Activated CD8-positive, alpha-beta T cell treated with anti-CD3 and anti-CD28 coated beads for 36 hours (primary cell): ENCODE measurements at regions not wholly inside any gene's neighbourhood (a gene's known extent, or its start where the extent isn't known, plus 50 kb on each side); places are given as distances from the start of the nearest gene placed in this dataset.

Experiments used
- ATAC-seq: fragments of 200-7000 bp; cut with Tn5 transposase; one replicate; pipeline ENCODE4 v1.10.0; 2021; ENCODE audit warnings: mild to moderate bottlenecking, moderate library complexity
- CTCF ChIA-PET: fragments of 350-600 bp; sonication (Branson Sonifier 250); formaldehyde crosslinking; loops from one replicate; lab custom pipeline; 2021; ENCODE audit warnings: antibody characterized with exemption; lab: Charles Lee
- POLR2A ChIA-PET: fragments of 350-600 bp; sonication (Branson Sonifier 250); formaldehyde crosslinking; loops from one replicate; lab custom pipeline; 2021; ENCODE audit warnings: antibody characterized with exemption; lab: Charles Lee
- DNase-seq: peaks from one replicate; pipeline ENCODE4 v3.0.0-alpha.2; 2020
- H3K27ac Mint-ChIP-seq: one replicate; pipeline ENCODE4 v1.8.0; 2021; ENCODE audit warnings: mild to moderate bottlenecking, mixed read lengths
- H3K27me3 Mint-ChIP-seq: one replicate; pipeline ENCODE4 v1.8.0; 2021; ENCODE audit warnings: mixed read lengths
- H3K36me3 Mint-ChIP-seq: one replicate; pipeline ENCODE4 v1.8.0; 2021; ENCODE audit warnings: low read depth, mixed read lengths
- H3K4me1 Mint-ChIP-seq: one replicate; pipeline ENCODE4 v1.8.0; 2021; ENCODE audit warnings: low read depth, mixed read lengths
- H3K4me3 Mint-ChIP-seq: one replicate; pipeline ENCODE4 v1.8.0; 2021; ENCODE audit warnings: mild to moderate bottlenecking, moderate library complexity, mixed read lengths
- H3K9me3 Mint-ChIP-seq: one replicate; pipeline ENCODE4 v1.8.0; 2021; ENCODE audit warnings: mixed read lengths
- intact Hi-C: fragments of 100-400 bp; cut with micrococcal nuclease; formaldehyde crosslinking; loops from one replicate; pipeline ENCODE4 v1.10.0; 2022
- TF ChIP-seq, protein P1 (sequence below): fragments of 200-600 bp; IDR thresholded peaks from one replicate; pipeline ENCODE4 v1.8.0; 2022; ENCODE audit warnings: antibody characterized with exemption, mild to moderate bottlenecking

DNA sequence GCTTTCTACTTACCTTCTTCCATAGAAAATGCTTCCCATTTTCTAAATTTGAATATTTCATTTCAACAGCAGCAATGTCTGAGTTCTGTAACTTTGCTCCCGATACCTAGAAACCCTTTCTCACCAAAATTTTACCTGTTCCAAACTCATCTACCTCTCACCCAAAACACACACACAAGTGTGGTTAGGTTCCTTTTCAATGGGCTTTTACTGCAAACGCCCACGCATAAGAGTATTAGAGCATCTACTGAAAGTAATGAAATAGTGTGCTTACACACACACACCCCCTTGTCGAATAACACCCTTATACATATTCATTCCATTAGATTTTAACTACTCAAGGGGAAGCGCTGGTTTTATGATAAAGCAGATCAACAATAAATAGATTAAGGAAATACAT is 610.3 kb upstream of the AADAT start:
- no peaks in the 10 kb centered on the region for H3K4me1 Mint-ChIP-seq
- ChIA-PET POLR2A (no interaction called here), CTCF (no interaction called here)
- intact Hi-C loops: no loop called here
- H3K27me3 Mint-ChIP-seq: no peaks in the 10 kb centered on the region
- no peak overlapping the region for H3K27ac Mint-ChIP-seq
- TF ChIP-seq, protein P1, sequence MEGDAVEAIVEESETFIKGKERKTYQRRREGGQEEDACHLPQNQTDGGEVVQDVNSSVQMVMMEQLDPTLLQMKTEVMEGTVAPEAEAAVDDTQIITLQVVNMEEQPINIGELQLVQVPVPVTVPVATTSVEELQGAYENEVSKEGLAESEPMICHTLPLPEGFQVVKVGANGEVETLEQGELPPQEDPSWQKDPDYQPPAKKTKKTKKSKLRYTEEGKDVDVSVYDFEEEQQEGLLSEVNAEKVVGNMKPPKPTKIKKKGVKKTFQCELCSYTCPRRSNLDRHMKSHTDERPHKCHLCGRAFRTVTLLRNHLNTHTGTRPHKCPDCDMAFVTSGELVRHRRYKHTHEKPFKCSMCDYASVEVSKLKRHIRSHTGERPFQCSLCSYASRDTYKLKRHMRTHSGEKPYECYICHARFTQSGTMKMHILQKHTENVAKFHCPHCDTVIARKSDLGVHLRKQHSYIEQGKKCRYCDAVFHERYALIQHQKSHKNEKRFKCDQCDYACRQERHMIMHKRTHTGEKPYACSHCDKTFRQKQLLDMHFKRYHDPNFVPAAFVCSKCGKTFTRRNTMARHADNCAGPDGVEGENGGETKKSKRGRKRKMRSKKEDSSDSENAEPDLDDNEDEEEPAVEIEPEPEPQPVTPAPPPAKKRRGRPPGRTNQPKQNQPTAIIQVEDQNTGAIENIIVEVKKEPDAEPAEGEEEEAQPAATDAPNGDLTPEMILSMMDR: no peak
- H3K4me3 Mint-ChIP-seq: no peak overlapping the region
- no peak for ATAC-seq
- peaks cover 6% of the 10 kb centered on the region for H3K9me3 Mint-ChIP-seq
- DNase-seq: no peak
- H3K36me3 Mint-ChIP-seq: no peaks in the 10 kb centered on the region

DNA sequence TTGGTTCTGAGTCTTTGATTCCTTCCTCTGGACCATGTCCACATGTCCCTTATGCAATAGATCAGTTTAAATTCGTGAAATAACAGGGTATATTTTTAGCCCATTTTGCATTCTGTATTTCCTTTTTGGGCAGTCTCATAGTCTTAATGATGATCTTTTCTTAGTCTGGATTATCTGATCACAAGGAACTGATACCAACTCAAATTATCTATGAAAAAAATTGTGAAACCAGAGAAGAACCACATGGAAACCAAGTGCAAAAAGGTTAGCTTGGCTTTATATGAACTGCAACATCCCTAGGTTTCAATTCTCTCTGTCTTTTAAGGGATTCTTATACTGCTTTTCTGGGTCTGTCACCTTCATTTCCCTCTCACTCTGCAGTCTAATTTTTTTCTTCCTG is 608.6 kb upstream of the AADAT start:
- TF ChIP-seq, protein P1: no peak
- CTCF ChIA-PET: interaction anchor here (0.6 kb wide), 1 partner anchor 1318 kb away, joined by 3 read pairs; no protein-coding TSS in a partner anchor
- DNase-seq (no peak), ATAC-seq (no peak)
- no peaks in the 10 kb centered on the region for H3K27me3 Mint-ChIP-seq
- no peak overlapping the region for H3K4me3 Mint-ChIP-seq
- no peaks in the 10 kb centered on the region for H3K36me3 Mint-ChIP-seq
- H3K9me3 Mint-ChIP-seq: peaks cover 7% of the 10 kb centered on the region
- H3K27ac Mint-ChIP-seq: no peak overlapping the region
- intact Hi-C loops: no loop called here
- POLR2A ChIA-PET: no interaction called here
- no peaks in the 10 kb centered on the region for H3K4me1 Mint-ChIP-seq

DNA sequence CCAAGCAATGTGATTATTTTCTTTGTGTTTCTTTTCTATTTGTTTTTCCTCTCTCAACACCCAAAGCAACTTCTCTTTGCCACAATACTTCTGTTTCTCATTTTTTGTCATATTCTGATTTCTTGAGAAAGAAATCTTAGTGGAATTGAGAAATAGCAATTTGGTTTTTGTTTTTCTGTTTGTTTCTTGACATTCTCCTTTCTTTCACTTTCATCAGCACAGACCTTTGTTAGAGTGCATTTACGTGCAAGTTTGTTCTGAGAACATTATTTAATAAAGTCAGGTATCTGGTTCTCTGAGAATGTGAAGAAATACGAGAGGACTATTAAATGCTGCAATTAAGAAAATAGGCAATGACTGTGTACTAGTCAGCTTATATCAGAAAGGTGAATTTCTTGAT is 608.1 kb upstream of the AADAT start:
- CTCF ChIA-PET: no interaction called here
- intact Hi-C loops: no loop called here

DNA sequence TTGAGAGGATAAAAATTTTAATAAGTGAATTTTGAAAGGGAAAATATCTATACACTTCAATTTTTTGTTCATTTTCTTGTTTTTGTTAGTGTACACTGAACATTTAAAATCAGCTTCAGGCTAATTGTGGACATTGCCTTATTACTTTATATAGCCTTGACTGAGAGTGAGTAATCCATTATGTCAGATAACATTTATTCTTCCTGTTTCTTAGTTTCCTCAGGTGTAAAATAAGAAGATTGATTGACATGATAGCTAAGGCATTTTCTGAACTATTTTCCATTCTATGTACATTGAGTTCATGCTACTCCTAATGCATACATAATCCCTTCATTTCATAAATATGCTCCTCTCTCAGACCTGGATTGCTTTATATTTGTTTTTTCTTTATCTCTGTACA is 607.3 kb upstream of the AADAT start:
- H3K36me3 Mint-ChIP-seq: no peaks in the 10 kb centered on the region
- H3K4me1 Mint-ChIP-seq: no peaks in the 10 kb centered on the region
- H3K4me3 Mint-ChIP-seq: no peak overlapping the region
- no peaks in the 10 kb centered on the region for H3K27me3 Mint-ChIP-seq
- no peak overlapping the region for H3K27ac Mint-ChIP-seq
- ChIA-PET POLR2A (no interaction called here), CTCF (no interaction called here)
- peaks cover 7% of the 10 kb centered on the region for H3K9me3 Mint-ChIP-seq
- ATAC-seq (no peak), DNase-seq (no peak)
- intact Hi-C loops: no loop called here
- TF ChIP-seq, protein P1: no peak

More for the DNA sequence above, 608.1 kb upstream of the AADAT start:
- Mint-ChIP-seq H3K4me1 (no peaks in the 10 kb centered on the region), H3K36me3 (no peaks in the 10 kb centered on the region), H3K4me3 (no peak overlapping the region), H3K27me3 (no peaks in the 10 kb centered on the region), H3K9me3 (peaks cover 7% of the 10 kb centered on the region), H3K27ac (no peak overlapping the region)
- ATAC-seq: no peak
- TF ChIP-seq, protein P1: no peak
- POLR2A ChIA-PET: no interaction called here
- DNase-seq: no peak

DNA sequence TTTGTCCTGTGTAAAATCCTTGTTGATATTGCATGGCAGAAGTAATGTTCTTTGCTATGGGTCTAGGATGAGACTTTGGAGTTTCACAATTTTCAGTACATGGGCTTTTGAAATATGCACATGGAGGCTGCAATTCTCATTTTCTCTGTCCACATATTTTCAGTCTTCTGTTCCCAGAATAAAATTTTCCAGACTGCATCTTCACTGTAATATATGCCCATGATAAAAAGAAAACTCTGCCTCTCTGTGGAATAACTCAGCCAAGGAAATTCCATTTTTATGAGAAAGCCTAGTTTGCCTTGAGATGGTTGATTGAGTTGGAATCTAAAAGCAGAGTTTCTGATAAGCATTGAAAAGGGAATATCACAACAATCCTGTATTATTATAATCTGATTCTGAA is 601.4 kb upstream of the AADAT start:
- TF ChIP-seq, protein P1: no peak
- POLR2A ChIA-PET: no interaction called here

More for the DNA sequence above, 601.4 kb upstream of the AADAT start:
- ATAC-seq (no peak), DNase-seq (no peak)
- no peak overlapping the region for H3K4me3 Mint-ChIP-seq
- no peaks in the 10 kb centered on the region for H3K4me1 Mint-ChIP-seq
- H3K27me3 Mint-ChIP-seq: no peaks in the 10 kb centered on the region
- H3K36me3 Mint-ChIP-seq: no peaks in the 10 kb centered on the region
- H3K27ac Mint-ChIP-seq: no peak overlapping the region
- intact Hi-C loops: no loop called here
- H3K9me3 Mint-ChIP-seq: peaks cover 9% of the 10 kb centered on the region
- CTCF ChIA-PET: no interaction called here
